ENCODE measurements at regions not wholly inside any gene's neighbourhood (a gene's known extent, or its start where the extent isn't known, plus 50 kb on each side); places are given as distances from the start of the nearest gene placed in this dataset.

DNA sequence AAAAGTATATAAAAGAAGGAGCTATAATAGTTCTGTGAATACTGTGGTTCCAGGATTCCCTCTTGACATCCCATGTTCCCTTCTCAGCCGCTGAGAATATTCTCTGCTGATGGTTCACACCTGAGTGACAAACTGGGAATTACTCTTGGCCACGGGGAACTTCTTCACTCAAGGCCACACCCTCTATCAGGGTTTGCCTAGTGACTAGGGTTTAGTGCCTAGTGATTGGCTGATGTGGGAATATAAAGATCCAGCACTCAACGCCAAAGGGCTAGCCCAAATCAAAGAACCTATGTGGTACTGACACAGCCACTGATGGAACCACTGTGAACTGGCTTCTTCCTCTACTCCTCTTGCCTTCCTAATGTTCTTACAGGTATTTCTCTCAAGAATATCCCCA lies 248.4 kb downstream of the ASCL1 start:
- Histone ChIP-seq H3K4me1 (ENCODE audit: control insufficient read depth in 2 of 3, insufficient read depth in 2 of 3, low read depth in 1 of 3, low read length in 3 of 3) (no peaks in the 10 kb centered on the region), H3K36me3 (ENCODE audit: control insufficient read depth in 2 of 3, insufficient read depth in 3 of 3, low read length in 3 of 3) (no peaks in the 10 kb centered on the region), H3K9ac (ENCODE audit: low read length in 3 of 3) (no peak overlapping the region), H3K27ac (ENCODE audit: low read depth in 2 of 2, low read length in 2 of 2) (no peak overlapping the region), H3K4me3 (ENCODE audit: low read length in 3 of 3) (no peak overlapping the region), H3K27me3 (ENCODE audit: control insufficient read depth, insufficient read depth, low read length) (no peaks in the 10 kb centered on the region), H3K9me3 (ENCODE audit: control insufficient read depth in 2 of 3, insufficient read depth in 1 of 3, low read length in 3 of 3) (no peaks in the 10 kb centered on the region)
- TF ChIP-seq, protein P1, sequence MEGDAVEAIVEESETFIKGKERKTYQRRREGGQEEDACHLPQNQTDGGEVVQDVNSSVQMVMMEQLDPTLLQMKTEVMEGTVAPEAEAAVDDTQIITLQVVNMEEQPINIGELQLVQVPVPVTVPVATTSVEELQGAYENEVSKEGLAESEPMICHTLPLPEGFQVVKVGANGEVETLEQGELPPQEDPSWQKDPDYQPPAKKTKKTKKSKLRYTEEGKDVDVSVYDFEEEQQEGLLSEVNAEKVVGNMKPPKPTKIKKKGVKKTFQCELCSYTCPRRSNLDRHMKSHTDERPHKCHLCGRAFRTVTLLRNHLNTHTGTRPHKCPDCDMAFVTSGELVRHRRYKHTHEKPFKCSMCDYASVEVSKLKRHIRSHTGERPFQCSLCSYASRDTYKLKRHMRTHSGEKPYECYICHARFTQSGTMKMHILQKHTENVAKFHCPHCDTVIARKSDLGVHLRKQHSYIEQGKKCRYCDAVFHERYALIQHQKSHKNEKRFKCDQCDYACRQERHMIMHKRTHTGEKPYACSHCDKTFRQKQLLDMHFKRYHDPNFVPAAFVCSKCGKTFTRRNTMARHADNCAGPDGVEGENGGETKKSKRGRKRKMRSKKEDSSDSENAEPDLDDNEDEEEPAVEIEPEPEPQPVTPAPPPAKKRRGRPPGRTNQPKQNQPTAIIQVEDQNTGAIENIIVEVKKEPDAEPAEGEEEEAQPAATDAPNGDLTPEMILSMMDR (IDR thresholded peaks at IDR 0.05; ENCODE audit: borderline replicate concordance, extremely low read depth, insufficient read depth): no peak
- FAIRE-seq (no peak), DNase-seq (no peak)
- intact Hi-C loops (cut with DNase I): no loop called here

DNA sequence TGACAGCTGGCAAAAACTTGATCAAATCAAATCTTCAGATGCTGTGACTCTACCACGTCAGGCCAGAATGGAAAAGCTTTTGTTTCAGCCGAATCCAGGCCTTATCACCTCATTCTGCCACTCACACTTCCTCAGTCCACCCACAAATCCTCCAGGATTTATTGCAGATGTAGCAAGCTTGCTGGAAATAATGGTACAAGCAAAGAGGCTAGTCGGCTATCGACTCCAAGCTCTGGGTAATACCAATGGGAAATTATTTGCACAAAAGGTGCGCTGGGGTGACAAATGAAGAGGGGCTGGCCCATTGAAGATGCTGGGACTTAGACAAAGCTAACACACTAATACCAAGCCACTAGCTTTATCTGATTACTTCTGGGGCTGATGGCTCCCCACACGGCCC lies 250.5 kb downstream of the ASCL1 start:
- Histone ChIP-seq H3K36me3 (ENCODE audit: control insufficient read depth in 2 of 3, insufficient read depth in 3 of 3, low read length in 3 of 3) (no peaks in the 10 kb centered on the region), H3K4me1 (ENCODE audit: control insufficient read depth in 2 of 3, insufficient read depth in 2 of 3, low read depth in 1 of 3, low read length in 3 of 3) (no peaks in the 10 kb centered on the region), H3K27ac (ENCODE audit: low read depth in 2 of 2, low read length in 2 of 2) (no peak overlapping the region), H3K9ac (ENCODE audit: low read length in 3 of 3) (no peak overlapping the region), H3K9me3 (ENCODE audit: control insufficient read depth in 2 of 3, insufficient read depth in 1 of 3, low read length in 3 of 3) (no peaks in the 10 kb centered on the region), H3K4me3 (ENCODE audit: low read length in 3 of 3) (no peak overlapping the region), H3K27me3 (ENCODE audit: control insufficient read depth, insufficient read depth, low read length) (no peaks in the 10 kb centered on the region)
- no peak for FAIRE-seq
- TF ChIP-seq, protein P1 (IDR thresholded peaks at IDR 0.05; ENCODE audit: borderline replicate concordance, extremely low read depth, insufficient read depth): no peak
- no peak for DNase-seq
- intact Hi-C loops (cut with DNase I): no loop called here

DNA sequence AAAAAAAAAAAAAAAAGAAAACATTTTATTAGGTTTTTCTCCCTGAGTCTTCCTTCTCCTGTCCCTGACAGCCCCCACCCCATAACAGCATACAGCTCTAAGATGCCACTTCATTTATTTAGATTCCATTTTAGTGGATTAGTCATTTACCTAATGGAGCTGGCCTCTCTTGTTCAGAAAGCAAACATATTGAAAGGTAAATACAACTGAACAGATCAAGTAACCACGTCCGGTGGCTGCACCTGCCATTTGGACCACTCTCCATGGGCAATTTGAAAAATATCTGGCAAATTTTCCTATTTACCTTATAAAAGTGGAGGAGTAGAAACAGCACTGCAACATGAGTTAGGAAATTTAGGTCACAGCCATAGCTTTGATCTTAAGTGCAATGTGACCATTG lies 254.6 kb downstream of the C12orf42 start:
- no peaks in the 10 kb centered on the region for H3K4me1 ChIP-seq (ENCODE audit: control insufficient read depth in 2 of 3, insufficient read depth in 2 of 3, low read depth in 1 of 3, low read length in 3 of 3)
- H3K9me3 ChIP-seq (ENCODE audit: control insufficient read depth in 2 of 3, insufficient read depth in 1 of 3, low read length in 3 of 3): no peaks in the 10 kb centered on the region
- FAIRE-seq: no peak
- no peak overlapping the region for H3K27ac ChIP-seq (ENCODE audit: low read depth in 2 of 2, low read length in 2 of 2)
- DNase-seq: no peak
- H3K4me3 ChIP-seq (ENCODE audit: low read length in 3 of 3): no peak overlapping the region
- H3K36me3 ChIP-seq (ENCODE audit: control insufficient read depth in 2 of 3, insufficient read depth in 3 of 3, low read length in 3 of 3): no peaks in the 10 kb centered on the region
- TF ChIP-seq, protein P1 (IDR thresholded peaks at IDR 0.05; ENCODE audit: borderline replicate concordance, extremely low read depth, insufficient read depth): no peak
- H3K27me3 ChIP-seq (ENCODE audit: control insufficient read depth, insufficient read depth, low read length): no peaks in the 10 kb centered on the region
- intact Hi-C loops (cut with DNase I): no loop called here
- H3K9ac ChIP-seq (ENCODE audit: low read length in 3 of 3): no peak overlapping the region

DNA sequence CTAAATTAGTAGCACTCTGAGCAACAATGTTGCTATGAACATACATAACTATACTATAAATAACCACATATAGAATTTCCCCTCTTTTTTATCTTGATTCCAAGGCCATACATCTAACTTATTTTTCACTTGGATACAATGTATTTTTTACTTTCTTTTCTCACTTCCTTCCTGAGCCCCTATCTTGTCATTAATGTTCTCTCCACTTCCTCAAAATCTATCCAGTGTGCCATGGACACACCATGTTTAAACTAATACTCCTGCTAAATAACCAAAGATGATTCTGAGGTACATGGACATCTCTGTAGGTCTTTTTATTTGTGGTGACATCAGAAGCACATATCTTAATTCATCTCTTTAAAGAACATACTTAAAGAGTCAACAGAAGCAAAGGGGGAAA lies 251.2 kb downstream of the C12orf42 start:
- no peaks in the 10 kb centered on the region for H3K4me1 ChIP-seq (ENCODE audit: control insufficient read depth in 2 of 3, insufficient read depth in 2 of 3, low read depth in 1 of 3, low read length in 3 of 3)
- FAIRE-seq (no peak), DNase-seq (no peak)
- TF ChIP-seq, protein P1 (IDR thresholded peaks at IDR 0.05; ENCODE audit: borderline replicate concordance, extremely low read depth, insufficient read depth): no peak
- H3K27ac ChIP-seq (ENCODE audit: low read depth in 2 of 2, low read length in 2 of 2): no peak overlapping the region
- H3K9me3 ChIP-seq (ENCODE audit: control insufficient read depth in 2 of 3, insufficient read depth in 1 of 3, low read length in 3 of 3): no peaks in the 10 kb centered on the region
- H3K36me3 ChIP-seq (ENCODE audit: control insufficient read depth in 2 of 3, insufficient read depth in 3 of 3, low read length in 3 of 3): no peaks in the 10 kb centered on the region
- no peaks in the 10 kb centered on the region for H3K27me3 ChIP-seq (ENCODE audit: control insufficient read depth, insufficient read depth, low read length)
- H3K9ac ChIP-seq (ENCODE audit: low read length in 3 of 3): no peak overlapping the region
- intact Hi-C loops (cut with DNase I): no loop called here
- H3K4me3 ChIP-seq (ENCODE audit: low read length in 3 of 3): no peak overlapping the region
